Hematopoietic multipotent progenitor cell treated with erythropoietin and hydrocortisone succinate and interleukin-3 and kit ligand, for 6 days (in vitro differentiated cells): ENCODE measurements at regions not wholly inside any gene's neighbourhood (a gene's known extent, or its start where the extent isn't known, plus 50 kb on each side); places are given as distances from the start of the nearest gene placed in this dataset.
"Not testable (repeated sequence)": the region's sequence is repeated elsewhere in the genome, so short reads cannot be mapped to it uniquely, and the experiment has no call there.

Experiments used
- DNase-seq: peaks from one replicate; pipeline ENCODE4 v3.0.0-alpha.2; 2015

DNA sequence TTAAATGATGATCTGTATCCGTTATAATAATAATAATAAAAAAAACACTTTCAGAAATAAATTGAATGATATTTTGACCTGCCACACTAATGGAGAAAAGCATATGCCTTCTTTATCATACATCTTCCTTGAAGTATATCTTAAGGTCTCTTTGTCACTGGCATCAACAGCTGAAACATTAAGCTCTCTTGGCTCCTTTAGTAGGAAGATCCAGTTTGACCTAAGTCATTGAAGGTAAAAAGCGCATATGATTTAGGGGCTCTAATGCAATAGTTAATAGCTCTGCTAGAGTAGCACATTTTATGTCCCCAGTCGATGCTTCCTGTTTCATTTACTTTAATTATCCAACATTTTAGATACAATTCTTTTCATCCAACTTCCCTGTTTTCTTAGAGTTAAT, 1010.8 kb downstream of the STPG2 start:
- no peak for DNase-seq

DNA sequence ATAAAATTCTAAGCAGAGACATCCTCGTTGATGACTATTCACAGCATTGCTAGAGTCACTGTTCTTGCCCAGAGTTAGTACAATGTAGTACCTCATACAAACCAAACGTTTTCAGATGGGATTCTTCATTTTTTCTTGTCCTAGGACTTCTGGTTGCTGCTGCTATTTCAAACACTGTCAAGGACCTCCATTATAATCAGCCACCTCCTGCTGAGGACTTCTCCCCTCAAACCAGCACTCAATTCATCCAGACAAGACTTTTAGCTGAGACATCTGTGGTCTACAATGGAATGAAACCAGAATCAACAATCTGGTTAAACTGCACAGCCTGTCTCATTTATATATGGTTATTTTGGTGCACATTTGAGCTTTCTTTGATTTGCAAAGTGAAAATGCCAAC, 1008.8 kb downstream of the STPG2 start:
- no peak for DNase-seq

DNA sequence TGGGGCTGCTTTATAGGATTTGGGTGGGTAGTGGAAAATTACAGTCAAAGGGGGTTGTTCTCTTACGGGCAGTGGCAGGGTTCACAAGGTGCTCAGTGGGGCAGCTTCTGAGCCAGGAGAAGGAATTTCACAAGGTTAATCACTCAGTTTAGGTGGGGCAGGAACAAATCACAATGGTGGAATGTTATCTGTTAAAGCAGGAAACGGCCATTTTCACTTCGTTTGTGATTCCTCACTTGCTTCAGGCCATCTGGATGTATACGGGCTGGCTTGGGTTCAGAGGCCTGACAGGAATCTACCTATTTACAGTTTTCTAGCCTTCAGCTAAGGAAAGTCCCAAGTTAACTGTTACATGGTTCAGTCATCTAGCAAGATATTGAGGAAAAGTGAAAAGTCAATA, 1003.5 kb downstream of the STPG2 start:
- no peak for DNase-seq

DNA sequence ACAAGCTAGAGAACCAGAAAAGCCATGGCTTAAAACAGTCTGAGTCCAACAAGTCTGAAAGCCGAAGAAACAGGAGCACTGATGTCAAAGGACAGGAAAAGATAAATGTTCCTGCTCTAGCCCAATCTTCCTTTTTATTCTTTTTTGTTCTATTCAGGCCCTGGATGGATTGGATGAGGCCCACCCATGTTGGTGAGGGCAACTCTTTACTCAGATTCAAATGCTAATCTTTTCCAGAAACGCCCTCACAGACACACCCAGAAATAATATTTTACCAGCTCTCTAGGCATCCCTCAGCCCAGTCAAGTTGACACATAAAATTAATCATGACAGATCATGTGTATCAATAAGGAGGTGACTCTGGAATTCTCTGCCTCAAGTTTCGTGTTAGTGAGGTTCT, 1002.7 kb downstream of the STPG2 start:
- no peak for DNase-seq

DNA sequence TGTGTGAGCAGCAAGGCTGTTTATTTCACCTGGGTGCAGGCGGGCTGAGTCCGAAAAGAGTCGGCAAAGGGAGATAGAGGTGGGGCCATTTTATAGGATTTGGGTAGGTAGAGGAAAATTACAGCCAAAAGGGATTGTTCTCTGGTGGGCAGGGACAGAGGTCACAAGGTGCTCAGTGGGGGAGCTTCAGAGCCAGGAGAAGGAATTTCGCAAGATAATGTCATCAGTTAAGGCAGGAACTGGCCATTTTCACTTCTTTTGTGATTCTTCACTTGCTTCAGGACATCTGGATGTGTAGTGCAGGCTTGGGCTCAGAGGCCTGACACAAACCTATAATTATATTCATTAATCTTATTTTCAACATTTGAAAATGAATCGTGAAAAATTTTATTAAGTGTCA, 1001.9 kb downstream of the STPG2 start:
- not testable (repeated sequence) for DNase-seq

DNA sequence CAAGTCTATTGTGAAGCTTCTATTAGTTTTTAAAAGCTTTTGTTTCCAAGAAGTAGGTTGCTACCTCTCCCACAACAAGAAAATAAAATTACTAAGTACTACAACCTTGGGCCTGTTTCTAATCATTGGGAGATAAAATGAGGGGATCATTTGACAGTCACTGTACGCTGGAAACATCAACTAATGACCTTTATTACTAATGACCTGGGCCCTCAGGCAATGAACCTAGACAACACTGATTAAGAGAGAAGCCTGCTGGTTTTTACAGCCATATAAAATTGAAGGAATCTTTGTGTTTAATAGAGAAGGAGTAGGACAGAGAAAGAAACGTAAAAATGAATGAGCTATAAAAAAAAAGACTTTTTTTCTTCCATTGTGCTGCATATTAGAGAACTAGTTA, 1000.9 kb downstream of the STPG2 start:
- no peak for DNase-seq

DNA sequence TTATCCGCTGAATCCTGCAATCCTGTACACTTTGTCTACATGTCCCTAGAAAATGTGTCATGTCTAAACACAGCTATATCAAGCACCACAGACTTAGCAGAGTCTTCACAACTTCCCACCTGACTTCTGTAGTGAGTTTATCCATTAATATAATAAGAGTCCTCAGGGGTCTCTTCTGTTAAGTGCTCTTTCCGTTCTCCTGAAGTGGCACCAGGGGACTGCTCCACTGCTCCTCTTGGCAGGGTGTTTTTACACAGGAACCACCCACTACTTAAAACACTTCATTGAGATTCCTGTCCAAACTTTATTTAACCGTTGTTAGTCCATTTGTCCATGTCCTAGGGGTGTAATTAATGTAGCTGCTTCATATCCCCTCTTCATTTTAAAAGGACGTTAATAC, 1000.4 kb downstream of the STPG2 start:
- no peak for DNase-seq

DNA sequence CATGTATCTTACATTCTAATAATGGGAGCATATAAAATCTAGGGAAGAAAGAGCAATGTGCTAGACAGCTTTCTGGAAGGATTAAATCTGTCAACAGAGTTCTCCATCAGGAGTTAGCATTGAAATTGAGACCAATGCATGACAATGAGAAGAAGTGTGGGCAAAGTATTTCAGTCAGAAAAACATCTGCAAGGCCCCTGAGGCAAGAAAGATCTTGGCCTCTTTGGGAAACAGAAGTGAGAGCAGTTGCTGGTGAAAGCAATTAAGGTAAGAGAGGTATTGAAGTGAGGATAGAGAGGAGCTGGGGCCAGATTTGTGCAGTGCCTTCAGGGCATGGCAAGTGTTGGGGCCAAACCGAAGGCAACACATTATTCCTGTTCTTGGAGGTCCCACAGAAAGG, 999.1 kb downstream of the STPG2 start:
- DNase-seq: no peak

DNA sequence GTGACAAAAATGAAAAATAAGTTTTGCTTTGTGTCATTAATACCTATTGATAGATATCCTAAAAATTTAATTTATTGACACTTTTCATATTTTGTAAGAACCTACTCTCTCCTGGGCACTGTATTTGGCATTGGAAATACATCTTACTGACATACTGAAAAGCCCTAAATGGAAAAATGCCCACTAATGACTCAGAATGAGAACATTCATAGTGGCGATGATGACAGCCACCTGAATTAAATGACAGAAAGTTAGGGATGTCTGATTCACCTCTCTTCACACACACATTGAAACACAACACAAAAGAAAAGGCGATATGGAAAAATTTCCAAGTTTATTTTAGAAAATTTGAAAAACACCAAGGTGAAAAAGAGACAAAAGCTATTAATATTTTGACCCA, 992.3 kb downstream of the STPG2 start:
- no peak for DNase-seq

DNA sequence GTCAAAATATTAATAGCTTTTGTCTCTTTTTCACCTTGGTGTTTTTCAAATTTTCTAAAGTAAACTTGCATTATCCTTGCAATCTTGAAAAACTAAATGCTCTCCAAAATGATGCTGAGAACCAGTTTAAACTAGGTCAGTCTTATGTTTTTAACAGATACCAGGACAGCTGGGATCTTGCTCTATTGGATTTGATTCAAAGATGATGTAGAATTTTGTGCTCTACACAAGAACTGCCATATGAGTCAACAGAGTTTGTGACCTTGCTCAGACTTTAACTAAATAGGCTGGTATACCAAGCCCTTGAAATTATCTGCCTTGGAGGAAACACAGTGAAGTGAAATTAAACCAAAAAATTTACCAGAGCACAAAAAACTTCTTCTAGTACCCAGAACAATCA, 991.1 kb downstream of the STPG2 start:
- no peak for DNase-seq

DNA sequence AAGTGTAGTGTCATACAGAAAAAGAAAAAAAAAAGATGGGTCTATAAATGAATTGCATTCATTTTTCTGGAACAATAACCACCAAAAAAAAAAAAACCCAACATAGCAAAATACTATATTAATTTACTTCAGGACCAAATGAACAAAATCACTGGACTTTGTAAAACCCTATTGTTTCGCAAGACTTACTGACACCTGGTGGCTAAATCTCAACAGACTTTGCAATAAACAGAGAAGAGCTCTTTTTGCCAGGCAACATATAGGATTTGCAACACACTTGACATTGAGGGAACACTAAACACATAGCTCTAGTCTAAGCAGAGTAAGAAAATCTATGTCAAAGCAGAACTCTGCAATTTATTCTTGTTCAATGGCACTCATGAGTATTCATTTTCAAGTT, 990.2 kb downstream of the STPG2 start:
- DNase-seq: peak; percentile 15

DNA sequence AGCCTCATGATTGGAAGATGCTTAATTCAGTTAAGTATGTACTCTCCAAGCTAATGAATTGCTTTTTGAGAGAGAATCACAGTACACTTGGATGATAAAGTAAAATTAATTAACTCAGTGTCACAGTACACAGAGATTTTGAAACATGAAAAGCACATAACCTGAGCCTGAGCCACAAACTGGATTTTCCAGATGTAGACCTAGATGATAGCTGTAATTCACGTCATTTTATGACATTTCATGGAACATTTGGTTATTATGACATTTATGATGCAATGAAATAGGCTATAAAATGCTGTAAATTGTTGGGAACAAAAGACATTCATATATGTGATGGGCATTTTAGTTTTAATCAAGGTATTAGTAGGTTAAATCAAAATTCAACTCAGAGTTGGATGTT, 983.7 kb downstream of the STPG2 start:
- no peak for DNase-seq

DNA sequence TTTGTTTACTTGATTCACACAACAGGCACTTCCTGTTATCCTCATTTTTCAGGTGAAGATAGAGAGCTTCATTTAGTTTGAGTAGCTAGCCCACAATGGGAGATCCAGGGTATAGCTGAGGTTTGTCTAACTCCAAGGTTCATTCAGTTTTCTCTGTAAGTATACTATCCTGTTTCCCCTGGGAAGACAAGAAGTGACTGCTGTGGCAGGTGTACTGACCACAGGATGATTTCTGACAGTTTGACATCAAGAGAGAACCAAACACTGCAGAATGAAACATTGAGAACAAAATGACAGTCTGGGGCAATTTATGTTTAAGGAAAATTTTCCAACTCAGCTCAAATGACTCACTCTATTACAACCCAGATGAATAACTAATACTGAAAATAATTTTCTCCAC, 958.0 kb downstream of the STPG2 start:
- DNase-seq: no peak

DNA sequence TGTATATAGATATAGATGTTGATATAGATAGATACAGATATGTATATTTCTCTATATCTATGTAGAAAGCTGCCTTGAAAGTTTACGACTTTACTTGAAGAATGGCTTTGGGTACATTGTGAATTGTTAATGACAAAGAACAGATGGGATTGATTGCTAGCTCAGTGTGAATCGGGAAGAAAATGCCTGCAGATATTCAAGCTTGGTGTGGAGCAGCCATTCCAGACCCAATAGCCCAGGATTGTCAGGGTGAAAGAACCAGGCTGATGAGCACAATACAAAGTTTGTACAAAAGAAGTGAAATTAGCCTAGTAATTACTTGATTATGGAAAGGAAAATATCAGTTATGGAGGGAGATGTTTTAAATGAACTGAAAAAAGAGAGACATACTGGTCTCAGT, 946.2 kb downstream of the STPG2 start:
- no peak for DNase-seq

DNA sequence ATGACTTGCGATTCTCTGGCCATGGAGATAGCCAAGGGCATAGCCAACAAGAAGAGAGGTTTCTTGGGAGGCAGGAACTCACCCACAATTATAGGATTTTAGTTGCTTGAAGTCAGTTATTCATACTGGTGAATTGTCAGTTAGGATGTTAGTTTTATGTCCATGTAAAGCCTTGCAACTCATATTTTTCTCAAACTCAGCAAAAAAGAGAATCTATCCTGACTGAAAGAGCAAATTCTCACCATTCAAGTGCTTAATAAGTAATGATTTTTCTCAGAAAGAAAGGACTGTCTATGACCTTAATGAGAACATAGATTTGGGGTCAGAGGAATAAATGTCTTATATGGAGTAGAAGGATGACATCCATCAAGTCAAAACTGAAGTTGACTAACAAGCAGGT, 934.5 kb downstream of the STPG2 start:
- no peak for DNase-seq

DNA sequence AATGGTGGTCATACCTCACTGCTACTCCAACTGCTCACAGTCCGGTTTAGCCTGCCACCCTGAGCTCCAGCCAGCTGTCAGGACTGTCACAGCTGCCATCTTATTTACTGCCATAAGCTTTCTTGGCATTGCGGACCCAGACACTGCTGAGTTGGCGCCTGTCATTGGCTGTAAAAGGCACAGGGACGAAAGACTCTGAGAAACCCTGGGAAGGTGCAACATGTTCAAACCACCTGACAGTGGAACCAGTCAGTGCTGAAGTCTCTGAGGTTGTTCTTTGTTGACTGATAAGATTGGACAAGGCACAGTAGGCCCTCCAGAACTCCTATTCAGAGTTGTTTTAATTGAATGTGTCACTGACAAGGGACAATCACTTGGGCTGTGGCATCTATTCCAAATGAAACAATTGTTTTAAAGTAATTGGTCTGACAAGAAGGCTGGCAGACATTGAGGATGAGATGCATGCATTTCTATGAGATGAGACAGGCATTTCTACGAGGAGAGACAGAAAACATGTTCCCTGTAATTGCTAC, 927.8 kb downstream of the STPG2 start:
- no peak for DNase-seq

DNA sequence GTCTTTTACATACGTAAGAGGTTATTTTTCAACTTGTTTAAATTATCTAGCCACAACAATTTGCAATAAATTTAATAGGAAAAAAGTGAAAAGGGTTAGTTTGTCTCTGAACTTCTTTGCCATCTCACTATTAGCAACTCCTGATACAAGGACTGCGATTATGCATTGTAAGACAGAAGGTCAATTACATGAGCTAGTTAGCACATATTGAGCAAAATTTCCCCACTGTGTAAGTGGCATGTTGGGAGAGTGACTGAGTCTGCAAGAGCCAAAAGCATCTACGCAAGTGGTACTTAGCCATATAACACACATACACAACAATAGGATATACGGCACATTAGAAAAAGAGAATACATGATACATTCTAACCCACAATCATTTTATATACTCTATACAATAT, 927.2 kb downstream of the STPG2 start:
- DNase-seq: no peak

DNA sequence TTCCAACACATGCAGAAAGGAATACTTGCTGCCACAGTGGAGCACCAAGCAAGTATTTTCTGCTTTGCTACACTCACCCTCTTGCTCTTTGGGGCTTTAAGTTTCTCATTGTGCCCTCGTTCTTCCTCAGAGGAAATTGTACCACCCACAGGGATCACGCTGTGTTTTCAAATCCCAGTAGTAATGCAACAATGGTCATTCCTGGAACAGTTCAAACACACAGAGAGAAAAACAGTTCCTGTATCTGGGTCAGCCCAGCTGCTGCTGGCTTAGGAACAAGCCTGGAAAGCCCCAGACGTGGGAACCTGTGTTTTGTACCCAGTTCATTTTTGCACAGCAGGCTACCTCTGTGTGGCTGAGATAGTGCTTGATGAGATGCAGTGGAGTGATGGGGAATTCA, 907.8 kb downstream of the STPG2 start:
- no peak for DNase-seq

DNA sequence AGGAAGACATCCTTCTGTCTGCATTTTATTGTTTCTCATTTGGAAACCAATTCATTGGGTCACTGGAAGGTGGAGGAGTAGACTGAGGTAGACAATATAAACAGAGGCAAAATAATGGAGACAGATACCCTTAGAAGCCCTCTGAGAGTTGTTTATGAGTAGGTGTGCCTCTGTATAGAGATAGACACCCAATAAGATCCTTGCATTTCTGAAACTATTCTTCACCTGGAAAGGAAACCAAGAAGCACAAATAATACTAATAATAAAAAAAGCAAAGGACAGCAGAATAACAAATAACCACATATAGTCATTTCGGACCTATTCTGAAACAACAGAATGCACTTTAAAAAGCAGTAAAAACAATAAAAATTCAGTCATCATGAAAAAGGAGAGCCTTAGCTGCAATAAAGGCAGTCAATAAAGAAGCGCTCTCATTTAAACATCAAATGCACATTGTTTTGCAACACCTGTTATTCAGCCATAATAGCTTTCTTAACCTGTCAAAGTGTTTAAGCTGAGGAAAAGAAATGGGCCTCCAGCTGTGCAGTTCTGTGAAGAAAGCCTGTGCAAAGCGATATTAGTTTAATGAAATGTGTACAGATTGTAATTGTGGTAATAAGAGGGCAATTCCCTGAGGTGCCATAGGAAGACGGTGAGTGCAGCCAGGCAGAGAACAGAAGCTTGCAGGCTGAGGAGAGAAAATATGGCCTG, 904.2 kb downstream of the STPG2 start:
- no peak for DNase-seq

DNA sequence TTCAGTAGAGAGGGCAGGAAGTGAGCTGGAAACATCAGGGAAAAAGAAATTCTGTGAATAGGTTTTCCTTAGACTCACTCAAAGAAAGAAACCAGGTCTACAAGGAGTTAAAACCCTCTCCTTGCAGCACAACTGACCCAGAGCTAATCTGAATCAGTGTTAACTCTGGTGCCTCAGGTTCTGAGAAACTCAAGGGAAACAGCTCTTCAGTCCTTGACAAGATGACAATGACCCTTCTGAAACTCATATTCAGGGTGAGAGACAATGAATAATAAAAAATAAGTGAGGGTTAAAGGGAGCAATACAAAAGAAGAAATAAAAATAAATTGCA, 903.6 kb downstream of the STPG2 start:
- no peak for DNase-seq

DNA sequence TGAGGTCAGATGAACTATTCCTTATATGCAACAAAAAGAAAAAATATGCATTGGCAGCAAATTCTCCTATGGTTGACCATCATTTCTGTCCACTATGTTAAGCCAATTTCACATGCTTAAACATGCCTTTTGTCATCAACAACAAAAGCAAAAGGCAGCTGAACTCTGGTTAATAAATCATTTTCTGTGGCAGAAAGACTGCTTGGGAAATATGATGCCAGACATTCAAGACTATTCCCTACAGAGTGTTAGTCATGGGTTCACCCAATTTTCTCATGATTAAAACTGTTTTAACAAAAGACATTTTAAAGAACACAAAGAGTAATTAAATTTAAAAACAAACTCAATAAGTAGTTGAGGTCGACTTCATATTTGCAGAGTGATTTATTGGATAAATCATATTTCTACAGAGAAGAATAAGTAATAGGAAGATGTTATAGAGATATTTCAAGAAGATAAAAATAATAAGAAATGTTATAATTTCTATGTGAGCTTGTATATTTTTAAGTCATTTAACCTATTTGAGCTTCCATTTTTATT, 890.6 kb downstream of the STPG2 start:
- DNase-seq: no peak

DNA sequence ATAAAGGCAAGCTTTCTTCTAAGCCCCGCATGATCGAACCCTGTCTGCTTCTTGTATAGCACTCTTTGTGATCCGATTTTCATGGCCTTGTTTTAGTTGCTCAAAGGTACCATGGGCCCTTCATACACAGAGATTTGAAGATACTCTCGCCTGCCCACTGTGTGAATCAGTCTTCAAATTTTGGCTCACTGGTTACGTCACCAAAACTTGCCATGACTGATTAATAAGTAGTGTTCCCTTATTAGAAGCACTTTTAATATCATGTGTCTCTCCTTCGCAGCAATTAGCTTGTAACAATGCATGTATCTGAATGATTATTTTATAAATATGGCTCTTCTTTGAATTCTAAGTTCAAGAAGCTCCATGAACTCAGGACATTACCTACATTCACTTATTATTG, 880.5 kb downstream of the STPG2 start:
- DNase-seq: no peak

DNA sequence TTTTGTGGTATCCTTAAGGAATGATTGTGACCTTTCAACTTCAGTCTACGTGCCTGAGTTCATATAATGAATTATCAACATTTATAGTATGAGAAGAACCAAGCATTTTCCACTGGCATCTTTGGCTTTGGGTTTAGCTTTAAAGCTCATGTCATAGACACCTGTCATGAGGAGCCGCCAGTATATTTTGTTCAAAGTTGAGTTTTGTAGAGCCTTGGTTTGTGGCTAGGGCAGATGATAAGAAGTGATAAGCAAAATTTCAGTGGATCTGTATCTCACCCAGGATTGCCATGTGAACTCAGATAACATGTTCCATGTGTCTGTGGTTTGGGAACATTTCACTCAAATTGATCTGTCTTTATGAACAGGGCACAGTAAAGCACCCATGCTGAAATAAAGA, 873.2 kb downstream of the STPG2 start:
- no peak for DNase-seq

DNA sequence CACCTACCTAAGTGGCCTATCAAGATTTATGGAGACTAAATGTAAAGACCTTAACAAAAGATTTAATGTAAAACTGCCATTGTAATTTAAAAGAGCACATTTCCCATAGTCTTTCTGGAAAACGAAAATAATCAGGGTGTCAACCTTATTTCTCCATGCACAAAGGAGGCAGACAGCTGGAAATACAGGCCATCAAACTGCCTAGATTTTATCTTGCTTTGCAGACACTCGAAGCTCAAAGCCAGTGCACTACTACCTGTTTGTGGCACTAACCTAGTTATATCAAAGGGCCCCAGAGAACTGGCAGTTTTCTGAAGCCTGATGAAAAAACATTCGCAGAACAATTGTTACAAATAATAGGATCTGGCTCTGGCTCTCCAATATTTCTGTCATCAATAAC, 863.9 kb downstream of the STPG2 start:
- DNase-seq: no peak

DNA sequence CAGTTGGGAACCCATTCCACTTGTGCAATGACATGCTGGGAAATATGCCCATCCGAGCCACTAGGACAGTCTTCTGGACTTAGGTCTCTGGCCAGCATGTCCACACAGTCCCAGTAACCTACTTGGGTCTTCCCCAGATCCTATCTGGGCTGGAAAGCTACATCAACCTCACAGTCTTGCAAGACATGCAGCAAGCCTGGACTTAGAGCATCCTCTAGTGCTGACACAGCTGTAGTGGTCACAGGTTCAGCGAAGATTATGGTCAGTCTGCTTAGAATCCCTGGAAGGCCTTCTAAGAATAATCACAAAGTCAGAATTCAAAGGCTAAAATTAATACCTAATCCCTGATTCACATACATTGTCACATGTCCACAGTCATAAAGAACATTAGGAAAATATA, 842.7 kb downstream of the STPG2 start:
- no peak for DNase-seq
